A549 (cell line): ENCODE measurements at regions not wholly inside any gene's neighbourhood (a gene's known extent, or its start where the extent isn't known, plus 50 kb on each side); places are given as distances from the start of the nearest gene placed in this dataset.

Experiments
- ATAC-seq, 2 experiments: fragments of 200-7000 bp in 1 of 2; fragments of >200 bp in 1 of 2; cut with Nextera tagmentation in 1 of 2; cut with Tn5 transposase in 1 of 2; 3 replicates each; pipeline versions ENCODE4 v1.8.0 to v1.9.1; 2018 to 2020; ENCODE audit warnings: mild to moderate bottlenecking in 1 of 2, moderate library complexity in 1 of 2
- CTCF ChIA-PET: fragments of 300-600 bp; sonication (Branson Sonifier 250); formaldehyde crosslinking; extraction: SDS; loops from one replicate; lab custom pipeline; 2021; ENCODE audit warnings: antibody characterized with exemption, inconsistent platforms; lab: Yijun Ruan, JAX
- POLR2A ChIA-PET: fragments of 350-600 bp; formaldehyde crosslinking; extraction: SDS; loops from one replicate; lab custom pipeline; 2021; ENCODE audit warnings: antibody characterized with exemption, inconsistent platforms; lab: Yijun Ruan, JAX
- DNase-seq, 2 experiments: peaks; one replicate each; pipeline versions ENCODE4 v3.0.0 to v3.0.0-alpha.2; 2011 to 2016; ENCODE audit warnings: low read depth in 1 of 2, low spot score in 1 of 2
- FAIRE-seq: peaks from 2 replicates; lab custom pipeline; 2011; peaks lifted over from hg19 to GRCh38; lab: Jason Lieb, UNC
- H3K27ac ChIP-seq, 2 experiments: fragments of >200 bp; sonication (Bioruptor Twin); formaldehyde crosslinking; 3 replicates each; pipeline ENCODE4 v1.5.1; 2016 to 2017
- H3K4me1 ChIP-seq: fragments of >200 bp; sonication (Bioruptor Twin); formaldehyde crosslinking; 3 replicates; pipeline ENCODE4 v1.6.1; 2016
- H3K4me2 ChIP-seq: fragments of >200 bp; sonication (Bioruptor Twin); formaldehyde crosslinking; 3 replicates; pipeline ENCODE4 v1.6.1; 2016
- H3K4me3 ChIP-seq: fragments of >200 bp; sonication (Bioruptor Twin); formaldehyde crosslinking; 3 replicates; pipeline ENCODE4 v1.5.1; 2016
- H3K9me3 ChIP-seq: fragments of >200 bp; sonication (Bioruptor Twin); formaldehyde crosslinking; 3 replicates; pipeline ENCODE4 v1.6.1; 2016
- BHLHE40 ChIP-seq: IDR thresholded peaks from 2 replicates; pipeline ENCODE4 v1.6.1; 2012; ENCODE audit warnings: low read depth, low read length, inconsistent platforms
- CBX2 ChIP-seq: fragments of 200-600 bp; sonication (generic); IDR thresholded peaks from 2 replicates; pipeline ENCODE4 v1.6.1; 2016; ENCODE audit warnings: low read depth, mild to moderate bottlenecking, borderline replicate concordance
- CHD2 ChIP-seq: fragments of 150-350 bp; IDR thresholded peaks from 2 replicates; pipeline ENCODE4 v1.6.1; 2014; ENCODE audit warnings: low read length; ENCODE audit not compliant: partially characterized antibody
- EP300 ChIP-seq, 2 experiments: fragments of >200 bp; sonication (Bioruptor Twin); formaldehyde crosslinking; IDR thresholded peaks; 2 replicates in 1 of 2; 3 replicates in 1 of 2; pipeline ENCODE4 v1.6.1; 2016 to 2017
- ESRRA ChIP-seq: fragments of 150-350 bp; IDR thresholded peaks from 2 replicates; pipeline ENCODE4 v1.6.1; 2014; ENCODE audit warnings: mild to moderate bottlenecking, low read length, borderline replicate concordance
- FOXS1 ChIP-seq: fragments of 250-450 bp; sonication (Bioruptor Pico); IDR thresholded peaks from 2 replicates; pipeline ENCODE4 v1.5.0; 2020; ENCODE audit warnings: mild to moderate bottlenecking, moderate library complexity
- JUN ChIP-seq, 2 experiments: fragments of >200 bp; sonication (Bioruptor Twin); formaldehyde crosslinking; IDR thresholded peaks; 2 replicates in 1 of 2; 3 replicates in 1 of 2; pipeline ENCODE4 v1.6.1; 2016 to 2017
- JUNB ChIP-seq: fragments of >200 bp; sonication (Bioruptor Twin); formaldehyde crosslinking; IDR thresholded peaks from 2 replicates; pipeline ENCODE4 v1.6.1; 2016
- KDM5A ChIP-seq: fragments of 200-600 bp; sonication (generic); IDR thresholded peaks from 2 replicates; pipeline ENCODE4 v1.6.1; 2016; ENCODE audit warnings: antibody characterized with exemption, mild to moderate bottlenecking
- MYC ChIP-seq: IDR thresholded peaks from 2 replicates; pipeline ENCODE4 v1.6.1; 2012; ENCODE audit warnings: mild to moderate bottlenecking, inconsistent platforms, low read length, improper control_type of control experiment, borderline replicate concordance
- NFE2L2 ChIP-seq: fragments of 150-350 bp; conservative IDR thresholded peaks from 2 replicates; pipeline ENCODE4 v1.6.1; 2014; ENCODE audit warnings: low read length
- NR3C1 ChIP-seq: fragments of >200 bp; sonication (Bioruptor Twin); formaldehyde crosslinking; IDR thresholded peaks from 3 replicates; pipeline ENCODE4 v1.6.1; 2017
- POLR2AphosphoS2 ChIP-seq: conservative IDR thresholded peaks from 2 replicates; pipeline ENCODE4 v1.6.1; 2012; ENCODE audit warnings: low read length, improper control_type of control experiment, inconsistent platforms
- RARB ChIP-seq: fragments of 250-450 bp; sonication (Bioruptor Pico); IDR thresholded peaks from 2 replicates; pipeline ENCODE4 v1.8.0; 2021; ENCODE audit warnings: mild to moderate bottlenecking, moderate library complexity
- RFX5 ChIP-seq: fragments of 450-650 bp; IDR thresholded peaks from 2 replicates; pipeline ENCODE4 v1.7.1; 2014; ENCODE audit warnings: antibody characterized with exemption, mild to moderate bottlenecking, moderate library complexity
- RNF2 ChIP-seq: fragments of 200-600 bp; sonication (generic); IDR thresholded peaks from 2 replicates; pipeline ENCODE4 v1.6.1; 2016; ENCODE audit warnings: low read depth, mild to moderate bottlenecking, antibody characterized with exemption, moderate library complexity, borderline replicate concordance
- SMC3 ChIP-seq: fragments of >200 bp; sonication (Bioruptor Twin); formaldehyde crosslinking; IDR thresholded peaks from 3 replicates; pipeline ENCODE4 v1.6.1; 2018; ENCODE audit warnings: inconsistent platforms
- SREBF2 ChIP-seq: fragments of 450-650 bp; IDR thresholded peaks from 2 replicates; pipeline ENCODE4 v1.6.1; 2014; ENCODE audit warnings: mild to moderate bottlenecking, moderate library complexity
- TFCP2L1 ChIP-seq: fragments of 250-450 bp; sonication (Bioruptor Pico); IDR thresholded peaks from 2 replicates; pipeline ENCODE4 v1.5.0; 2021; ENCODE audit warnings: mild to moderate bottlenecking
- ZC3H11A ChIP-seq: fragments of 450-650 bp; IDR thresholded peaks from 2 replicates; pipeline ENCODE4 v1.6.1; 2014; ENCODE audit warnings: antibody characterized with exemption, mild to moderate bottlenecking
- WGBS: methylation state at CpG from one replicate; pipeline ENCODE4 v1.1.6; 2017; ENCODE audit errors: missing lambda C conversion rate; 5-methylcytosine and 5-hydroxymethylcytosine counted together
- TF ChIP-seq, protein P1 (sequence below): fragments of >200 bp; sonication (Bioruptor Twin); formaldehyde crosslinking; IDR thresholded peaks from 3 replicates; pipeline ENCODE4 v1.6.1; 2016

DNA sequence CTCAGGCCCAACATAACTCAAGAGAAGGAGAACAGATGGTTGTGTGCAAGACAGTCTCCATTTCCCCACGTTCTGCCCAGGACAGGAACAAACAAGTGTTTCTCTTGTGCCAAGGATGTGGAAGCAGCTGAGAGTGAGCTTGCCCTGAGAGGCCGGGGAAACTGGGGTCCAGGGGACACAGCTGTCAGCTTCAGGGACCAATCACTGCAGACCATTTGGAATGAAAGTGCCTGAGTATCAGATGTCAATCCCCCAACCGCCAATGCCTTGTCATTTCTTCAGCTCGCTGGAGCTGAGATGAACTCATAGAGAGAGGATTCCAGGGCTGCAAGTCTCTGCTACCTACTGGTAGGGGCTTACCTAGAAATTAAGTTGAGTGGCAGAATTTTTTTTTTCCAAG, 71.9 kb upstream of the METAP2 start:
- Histone ChIP-seq H3K4me2 (no peak overlapping the region), H3K9me3 (no peaks in the 10 kb centered on the region), H3K4me1 (peaks cover 6% of the 10 kb centered on the region; the same call in 2 of the 3 replicates), H3K4me3 (no peak overlapping the region), H3K27ac (no peak overlapping the region)
- WGBS, result 56% methylated on average over 3 of the region's 4 CpGs
- no peak for FAIRE-seq
- TF ChIP-seq JUNB (no peak), FOXS1 (CRISPR knock-in tag) (no peak)
- POLR2A ChIA-PET, result no interaction called here
- no peak for DNase-seq
- no peak for ATAC-seq
- CTCF ChIA-PET, result interaction anchor here (0.6 to 1.8 kb wide), 4 partner anchors 8 to 464 kb away, joined by 3 to 6 read pairs (median 4); no protein-coding TSS in a partner anchor

DNA sequence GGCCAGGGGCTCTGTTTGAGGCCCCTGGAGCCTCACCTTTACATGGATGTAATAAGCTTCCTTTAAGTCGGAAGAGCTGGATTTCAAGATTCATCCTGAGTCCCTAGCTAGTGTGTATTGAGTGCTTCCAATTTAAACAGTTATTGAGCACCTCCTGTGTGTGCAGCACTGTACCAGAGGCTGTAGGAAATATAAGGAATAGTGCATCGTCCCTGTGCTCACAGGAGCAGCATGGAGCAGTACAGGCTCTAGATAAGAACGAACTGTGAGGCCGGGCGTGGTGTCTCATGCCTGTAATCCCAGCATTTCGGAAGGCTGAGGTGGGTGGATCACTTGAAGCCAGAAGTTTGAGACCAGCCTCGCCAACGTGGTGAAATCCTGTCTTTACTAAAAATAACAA, 65.8 kb upstream of the METAP2 start:
- no peak overlapping the region for H3K4me3 ChIP-seq
- 54% methylated on average over 8 of the region's 8 CpGs for WGBS
- POLR2A ChIA-PET, result no interaction called here
- FAIRE-seq (no peak), DNase-seq (no peak), ATAC-seq (peak in 1 of 2 experiments; percentile 46; a peak in 3 of 6 replicates)
- H3K4me2 ChIP-seq, result no peak overlapping the region
- CTCF ChIA-PET, result interaction anchor here (0.6 to 1.0 kb wide), 2 partner anchors 22 to 62 kb away, joined by 4 read pairs; no protein-coding TSS in a partner anchor
- TF ChIP-seq RARB, result no peak
- TF ChIP-seq RNF2, result no peak
- H3K4me1 ChIP-seq, result no peaks in the 10 kb centered on the region
- no peak overlapping the region for H3K27ac ChIP-seq
- H3K9me3 ChIP-seq, result no peaks in the 10 kb centered on the region

DNA sequence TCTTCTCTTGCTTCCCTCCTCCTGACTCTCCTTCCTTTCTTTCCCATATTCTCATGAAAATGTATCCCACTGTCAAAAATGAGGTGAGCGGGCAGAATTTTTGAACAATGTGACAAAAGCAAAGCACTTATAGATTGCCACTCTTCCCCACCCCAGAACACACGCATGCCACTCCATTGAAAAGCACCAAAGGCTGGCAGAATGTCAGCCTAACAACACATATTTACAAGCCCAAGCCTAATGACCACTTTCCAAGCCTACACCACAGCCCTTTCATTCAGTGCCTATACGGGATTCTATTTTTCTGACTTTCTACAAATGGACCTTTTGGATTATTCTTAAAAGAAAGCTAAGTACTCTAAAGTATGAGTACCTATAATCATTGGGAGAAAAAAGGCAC, 62.9 kb upstream of the METAP2 start:
- TF ChIP-seq CHD2, result no peak
- TF ChIP-seq SMC3, result no peak
- no peak for TF ChIP-seq RARB
- no peak for TF ChIP-seq ZC3H11A
- no peak for TF ChIP-seq RFX5
- no peak for TF ChIP-seq POLR2AphosphoS2
- no peak for TF ChIP-seq EP300 (IDR thresholded peaks at IDR 0.05)
- TF ChIP-seq, protein P1, sequence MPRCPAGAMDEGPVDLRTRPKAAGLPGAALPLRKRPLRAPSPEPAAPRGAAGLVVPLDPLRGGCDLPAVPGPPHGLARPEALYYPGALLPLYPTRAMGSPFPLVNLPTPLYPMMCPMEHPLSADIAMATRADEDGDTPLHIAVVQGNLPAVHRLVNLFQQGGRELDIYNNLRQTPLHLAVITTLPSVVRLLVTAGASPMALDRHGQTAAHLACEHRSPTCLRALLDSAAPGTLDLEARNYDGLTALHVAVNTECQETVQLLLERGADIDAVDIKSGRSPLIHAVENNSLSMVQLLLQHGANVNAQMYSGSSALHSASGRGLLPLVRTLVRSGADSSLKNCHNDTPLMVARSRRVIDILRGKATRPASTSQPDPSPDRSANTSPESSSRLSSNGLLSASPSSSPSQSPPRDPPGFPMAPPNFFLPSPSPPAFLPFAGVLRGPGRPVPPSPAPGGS, result no peak
- TF ChIP-seq NFE2L2, result no peak
- ChIA-PET CTCF (interaction anchor here (0.8 kb wide), 1 partner anchor 123 kb away, joined by 3 read pairs; no protein-coding TSS in a partner anchor), POLR2A (no interaction called here)
- no peaks in the 10 kb centered on the region for H3K4me1 ChIP-seq
- no peak overlapping the region for H3K27ac ChIP-seq
- H3K4me2 ChIP-seq, result no peak overlapping the region
- DNase-seq (no peak), FAIRE-seq (no peak), ATAC-seq (no peak)
- no peak overlapping the region for H3K4me3 ChIP-seq
- WGBS, result 55% methylated on average over 3 of the region's 3 CpGs
- no peaks in the 10 kb centered on the region for H3K9me3 ChIP-seq

DNA sequence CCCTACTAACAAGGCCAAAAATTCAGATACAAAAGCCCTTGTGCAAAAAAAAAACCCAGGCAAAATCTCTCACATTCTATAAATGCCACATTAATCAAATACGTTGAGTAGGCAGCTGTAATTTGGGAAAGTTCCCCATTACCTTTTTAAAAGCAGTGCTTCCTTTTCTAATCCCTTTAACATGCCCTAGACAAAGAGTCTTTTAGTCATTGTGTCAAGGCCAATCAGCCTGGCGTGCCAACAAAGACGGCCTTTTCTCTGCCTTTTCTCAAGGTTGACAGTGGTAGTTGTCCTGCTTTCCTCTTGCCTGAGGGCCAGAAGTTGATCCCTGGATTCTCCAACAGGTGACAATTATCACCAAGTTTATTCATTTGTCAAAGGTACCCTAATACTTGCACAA, 62.5 kb upstream of the METAP2 start:
- ATAC-seq (no peak), FAIRE-seq (no peak)

More for the DNA sequence above, 62.5 kb upstream of the METAP2 start:
- Histone ChIP-seq H3K4me2 (no peak overlapping the region), H3K4me1 (no peaks in the 10 kb centered on the region), H3K27ac (no peak overlapping the region), H3K4me3 (no peak overlapping the region), H3K9me3 (no peaks in the 10 kb centered on the region)
- no peak for DNase-seq
- ChIA-PET POLR2A (no interaction called here), CTCF (interaction anchor here (0.7 to 0.8 kb wide), 2 partner anchors 64 to 123 kb away, joined by 3 read pairs; no protein-coding TSS in a partner anchor)
- WGBS, result 75% methylated on average over 3 of the region's 3 CpGs
- TF ChIP-seq CBX2 (no peak), ESRRA (no peak), EP300 (IDR thresholded peaks at IDR 0.05) (no peak), MYC (no peak), SREBF2 (no peak), JUN (IDR thresholded peaks at IDR 0.05) (no peak), TFCP2L1 (CRISPR knock-in tag) (no peak), NR3C1 (no peak), BHLHE40 (no peak), KDM5A (no peak)
- TF ChIP-seq, protein P1, result no peak
